ENCODE measurements at regions not wholly inside any gene's neighbourhood (a gene's known extent, or its start where the extent isn't known, plus 50 kb on each side); places are given as distances from the start of the nearest gene placed in this dataset.

DNA sequence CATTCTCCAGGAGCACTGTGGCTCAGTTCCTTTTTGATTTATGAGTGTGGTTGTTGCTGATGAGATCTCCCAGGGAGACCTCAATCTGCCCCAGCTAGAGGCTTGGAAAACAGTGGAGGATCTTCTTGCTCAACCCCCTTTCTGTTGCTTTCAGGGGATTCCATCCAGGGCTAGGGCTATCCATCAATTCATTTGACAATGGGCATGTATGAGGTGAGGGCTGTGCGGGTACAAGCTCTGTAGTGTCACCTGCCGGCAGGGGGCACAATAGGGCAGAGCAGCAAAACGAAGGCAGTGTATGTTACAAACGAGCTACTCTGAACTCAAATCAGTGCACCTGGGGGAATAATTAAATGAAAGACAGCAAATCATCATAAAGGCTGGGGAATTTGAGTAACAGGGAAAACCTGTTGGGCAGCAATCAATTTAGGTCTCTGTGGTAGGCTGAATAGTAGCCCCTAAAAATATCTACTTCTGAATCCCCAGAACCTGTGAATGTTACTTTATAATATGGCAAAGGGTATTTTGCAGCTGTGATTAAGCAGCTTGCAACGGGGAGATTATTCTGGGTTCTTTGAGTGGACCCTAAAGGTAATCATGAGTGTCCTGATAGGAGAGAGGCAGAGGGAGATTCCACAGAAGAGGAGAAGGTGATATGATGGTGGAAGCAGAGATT lies 170.3 kb upstream of the ZBED5 start:
- TF ChIP-seq, protein P1, sequence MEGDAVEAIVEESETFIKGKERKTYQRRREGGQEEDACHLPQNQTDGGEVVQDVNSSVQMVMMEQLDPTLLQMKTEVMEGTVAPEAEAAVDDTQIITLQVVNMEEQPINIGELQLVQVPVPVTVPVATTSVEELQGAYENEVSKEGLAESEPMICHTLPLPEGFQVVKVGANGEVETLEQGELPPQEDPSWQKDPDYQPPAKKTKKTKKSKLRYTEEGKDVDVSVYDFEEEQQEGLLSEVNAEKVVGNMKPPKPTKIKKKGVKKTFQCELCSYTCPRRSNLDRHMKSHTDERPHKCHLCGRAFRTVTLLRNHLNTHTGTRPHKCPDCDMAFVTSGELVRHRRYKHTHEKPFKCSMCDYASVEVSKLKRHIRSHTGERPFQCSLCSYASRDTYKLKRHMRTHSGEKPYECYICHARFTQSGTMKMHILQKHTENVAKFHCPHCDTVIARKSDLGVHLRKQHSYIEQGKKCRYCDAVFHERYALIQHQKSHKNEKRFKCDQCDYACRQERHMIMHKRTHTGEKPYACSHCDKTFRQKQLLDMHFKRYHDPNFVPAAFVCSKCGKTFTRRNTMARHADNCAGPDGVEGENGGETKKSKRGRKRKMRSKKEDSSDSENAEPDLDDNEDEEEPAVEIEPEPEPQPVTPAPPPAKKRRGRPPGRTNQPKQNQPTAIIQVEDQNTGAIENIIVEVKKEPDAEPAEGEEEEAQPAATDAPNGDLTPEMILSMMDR (IDR thresholded peaks at IDR 0.05), result peak in 5 of 7 experiments; percentile 34 to 71 (median 62)
- no peak for TF ChIP-seq POLR2A (IDR thresholded peaks at IDR 0.05)

All from stomach (tissue), 4 donors.